ENCODE measurements at regions not wholly inside any gene's neighbourhood (a gene's known extent, or its start where the extent isn't known, plus 50 kb on each side); places are given as distances from the start of the nearest gene placed in this dataset.
A peak's percentile ranks its signal among the peaks of the same experiment; 100 is the strongest.

GRCh38 chr13:44770951-44771350, 194.8 kb upstream of the TSC22D1 start:
- Histone ChIP-seq H3K27me3 (ENCODE audit: control insufficient read depth in 5 of 5, insufficient read depth in 4 of 5, low read length in 5 of 5) (no peaks in the 10 kb centered on the region), H3K4me1 (ENCODE audit: control insufficient read depth in 5 of 5, insufficient read depth in 5 of 5, low read length in 5 of 5) (no peaks in the 10 kb centered on the region), H3K4me3 (ENCODE audit: low read depth in 1 of 5, low read length in 5 of 5) (no peak overlapping the region), H3K27ac (ENCODE audit: low read depth, low read length) (no peak overlapping the region), H3K9me3 (ENCODE audit: control insufficient read depth in 5 of 5, low read length in 5 of 5) (no peaks in the 10 kb centered on the region), H3K36me3 (ENCODE audit: control insufficient read depth in 5 of 5, insufficient read depth in 5 of 5, low read length in 5 of 5) (no peaks in the 10 kb centered on the region), H3K9ac (ENCODE audit: low read length in 5 of 5) (no peak overlapping the region)

- Histone ChIP-seq H3K4me1 (ENCODE audit: control insufficient read depth in 5 of 5, insufficient read depth in 5 of 5, low read length in 5 of 5) (peaks cover 0 to under 1% (median under 1%) of the 10 kb centered on the region in 5 donors), H3K27me3 (ENCODE audit: control insufficient read depth in 5 of 5, insufficient read depth in 4 of 5, low read length in 5 of 5) (no peaks in the 10 kb centered on the region), H3K4me3 (ENCODE audit: low read depth in 1 of 5, low read length in 5 of 5) (no peak overlapping the region), H3K9ac (ENCODE audit: low read length in 5 of 5) (no peak overlapping the region), H3K9me3 (ENCODE audit: control insufficient read depth in 5 of 5, low read length in 5 of 5) (no peaks in the 10 kb centered on the region), H3K27ac (ENCODE audit: low read depth, low read length) (no peak overlapping the region), H3K36me3 (ENCODE audit: control insufficient read depth in 5 of 5, insufficient read depth in 5 of 5, low read length in 5 of 5) (no peaks in the 10 kb centered on the region)
These were observed 193.6 kb upstream of the TSC22D1 start for GRCh38 chr13:44769686-44770085.

GRCh38 chr13:44768775-44769581, 192.8 kb upstream of the TSC22D1 start:
- no peaks in the 10 kb centered on the region for H3K36me3 ChIP-seq (ENCODE audit: control insufficient read depth in 5 of 5, insufficient read depth in 5 of 5, low read length in 5 of 5)
- no peak overlapping the region for H3K27ac ChIP-seq (ENCODE audit: low read depth, low read length)
- no peaks in the 10 kb centered on the region for H3K9me3 ChIP-seq (ENCODE audit: control insufficient read depth in 5 of 5, low read length in 5 of 5)
- H3K4me3 ChIP-seq (ENCODE audit: low read depth in 1 of 5, low read length in 5 of 5) = no peak overlapping the region
- H3K4me1 ChIP-seq (ENCODE audit: control insufficient read depth in 5 of 5, insufficient read depth in 5 of 5, low read length in 5 of 5) = peaks cover 0 to 7% (median 6%) of the 10 kb centered on the region in 5 donors
- no peaks in the 10 kb centered on the region for H3K27me3 ChIP-seq (ENCODE audit: control insufficient read depth in 5 of 5, insufficient read depth in 4 of 5, low read length in 5 of 5)
- H3K9ac ChIP-seq (ENCODE audit: low read length in 5 of 5) = no peak overlapping the region

GRCh38 chr13:44768239-44768638, 192.1 kb upstream of the TSC22D1 start:
- H3K36me3 ChIP-seq (ENCODE audit: control insufficient read depth in 5 of 5, insufficient read depth in 5 of 5, low read length in 5 of 5) = no peaks in the 10 kb centered on the region
- no peak overlapping the region for H3K9ac ChIP-seq (ENCODE audit: low read length in 5 of 5)
- no peaks in the 10 kb centered on the region for H3K9me3 ChIP-seq (ENCODE audit: control insufficient read depth in 5 of 5, low read length in 5 of 5)
- no peak overlapping the region for H3K4me3 ChIP-seq (ENCODE audit: low read depth in 1 of 5, low read length in 5 of 5)
- H3K27me3 ChIP-seq (ENCODE audit: control insufficient read depth in 5 of 5, insufficient read depth in 4 of 5, low read length in 5 of 5) = no peaks in the 10 kb centered on the region
- peaks cover 0 to 15% (median 13%) of the 10 kb centered on the region in 5 donors for H3K4me1 ChIP-seq (ENCODE audit: control insufficient read depth in 5 of 5, insufficient read depth in 5 of 5, low read length in 5 of 5)
- H3K27ac ChIP-seq (ENCODE audit: low read depth, low read length) = no peak overlapping the region

- H3K9ac ChIP-seq (ENCODE audit: low read length in 5 of 5) = no peak overlapping the region
- H3K9me3 ChIP-seq (ENCODE audit: control insufficient read depth in 5 of 5, low read length in 5 of 5) = no peaks in the 10 kb centered on the region
- H3K27ac ChIP-seq (ENCODE audit: low read depth, low read length) = no peak overlapping the region
- no peaks in the 10 kb centered on the region for H3K36me3 ChIP-seq (ENCODE audit: control insufficient read depth in 5 of 5, insufficient read depth in 5 of 5, low read length in 5 of 5)
- peaks cover 0 to 20% (median 17%) of the 10 kb centered on the region in 5 donors for H3K4me1 ChIP-seq (ENCODE audit: control insufficient read depth in 5 of 5, insufficient read depth in 5 of 5, low read length in 5 of 5)
- H3K4me3 ChIP-seq (ENCODE audit: low read depth in 1 of 5, low read length in 5 of 5) = no peak overlapping the region
- H3K27me3 ChIP-seq (ENCODE audit: control insufficient read depth in 5 of 5, insufficient read depth in 4 of 5, low read length in 5 of 5) = no peaks in the 10 kb centered on the region
These were observed 188.9 kb upstream of the TSC22D1 start for GRCh38 chr13:44765001-44765471.

GRCh38 chr13:44764302-44764692, 188.2 kb upstream of the TSC22D1 start:
- no peaks in the 10 kb centered on the region for H3K9me3 ChIP-seq (ENCODE audit: control insufficient read depth in 5 of 5, low read length in 5 of 5)
- no peak overlapping the region for H3K27ac ChIP-seq (ENCODE audit: low read depth, low read length)
- H3K9ac ChIP-seq (ENCODE audit: low read length in 5 of 5) = no peak overlapping the region
- no peaks in the 10 kb centered on the region for H3K27me3 ChIP-seq (ENCODE audit: control insufficient read depth in 5 of 5, insufficient read depth in 4 of 5, low read length in 5 of 5)
- H3K36me3 ChIP-seq (ENCODE audit: control insufficient read depth in 5 of 5, insufficient read depth in 5 of 5, low read length in 5 of 5) = no peaks in the 10 kb centered on the region
- H3K4me1 ChIP-seq (ENCODE audit: control insufficient read depth in 5 of 5, insufficient read depth in 5 of 5, low read length in 5 of 5) = peaks cover 0 to 20% (median 17%) of the 10 kb centered on the region in 5 donors
- H3K4me3 ChIP-seq (ENCODE audit: low read depth in 1 of 5, low read length in 5 of 5) = peak overlapping the region in 1 of 5 donors; percentile 14

GRCh38 chr13:44763615-44764301, 187.6 kb upstream of the TSC22D1 start:
- Histone ChIP-seq H3K4me1 (ENCODE audit: control insufficient read depth in 5 of 5, insufficient read depth in 5 of 5, low read length in 5 of 5) (peaks cover 0 to 20% (median 17%) of the 10 kb centered on the region in 5 donors), H3K4me3 (ENCODE audit: low read depth in 1 of 5, low read length in 5 of 5) (peak overlapping the region in 1 of 5 donors; percentile 29), H3K27me3 (ENCODE audit: control insufficient read depth in 5 of 5, insufficient read depth in 4 of 5, low read length in 5 of 5) (no peaks in the 10 kb centered on the region), H3K9me3 (ENCODE audit: control insufficient read depth in 5 of 5, low read length in 5 of 5) (no peaks in the 10 kb centered on the region), H3K9ac (ENCODE audit: low read length in 5 of 5) (no peak overlapping the region), H3K27ac (ENCODE audit: low read depth, low read length) (no peak overlapping the region), H3K36me3 (ENCODE audit: control insufficient read depth in 5 of 5, insufficient read depth in 5 of 5, low read length in 5 of 5) (no peaks in the 10 kb centered on the region)

- Histone ChIP-seq H3K9me3 (ENCODE audit: control insufficient read depth in 5 of 5, low read length in 5 of 5) (no peaks in the 10 kb centered on the region), H3K4me1 (ENCODE audit: control insufficient read depth in 5 of 5, insufficient read depth in 5 of 5, low read length in 5 of 5) (peaks cover 0 to 20% (median 17%) of the 10 kb centered on the region in 5 donors), H3K36me3 (ENCODE audit: control insufficient read depth in 5 of 5, insufficient read depth in 5 of 5, low read length in 5 of 5) (no peaks in the 10 kb centered on the region), H3K9ac (ENCODE audit: low read length in 5 of 5) (no peak overlapping the region), H3K27ac (ENCODE audit: low read depth, low read length) (no peak overlapping the region), H3K4me3 (ENCODE audit: low read depth in 1 of 5, low read length in 5 of 5) (no peak overlapping the region), H3K27me3 (ENCODE audit: control insufficient read depth in 5 of 5, insufficient read depth in 4 of 5, low read length in 5 of 5) (no peaks in the 10 kb centered on the region)
These were observed 186.8 kb upstream of the TSC22D1 start for GRCh38 chr13:44762911-44763310.

GRCh38 chr13:44760434-44760833, 184.3 kb upstream of the TSC22D1 start:
- H3K36me3 ChIP-seq (ENCODE audit: control insufficient read depth in 5 of 5, insufficient read depth in 5 of 5, low read length in 5 of 5) = no peaks in the 10 kb centered on the region
- peaks cover 0 to 20% (median 17%) of the 10 kb centered on the region in 5 donors for H3K4me1 ChIP-seq (ENCODE audit: control insufficient read depth in 5 of 5, insufficient read depth in 5 of 5, low read length in 5 of 5)
- no peaks in the 10 kb centered on the region for H3K27me3 ChIP-seq (ENCODE audit: control insufficient read depth in 5 of 5, insufficient read depth in 4 of 5, low read length in 5 of 5)
- H3K9ac ChIP-seq (ENCODE audit: low read length in 5 of 5) = no peak overlapping the region
- no peaks in the 10 kb centered on the region for H3K9me3 ChIP-seq (ENCODE audit: control insufficient read depth in 5 of 5, low read length in 5 of 5)
- no peak overlapping the region for H3K27ac ChIP-seq (ENCODE audit: low read depth, low read length)
- no peak overlapping the region for H3K4me3 ChIP-seq (ENCODE audit: low read depth in 1 of 5, low read length in 5 of 5)
